SW480 (cell line): ENCODE measurements at regions not wholly inside any gene's neighbourhood (a gene's known extent, or its start where the extent isn't known, plus 50 kb on each side); places are given as distances from the start of the nearest gene placed in this dataset.
"Not testable (repeated sequence)": the region's sequence is repeated elsewhere in the genome, so short reads cannot be mapped to it uniquely, and the experiment has no call there.

Source experiments
- DNase-seq: peaks from one replicate; pipeline ENCODE4 v3.0.0-alpha.2; 2016; ENCODE audit warnings: low spot score

- DNase-seq: no peak
These were observed 236.6 kb upstream of the GPR149 start for GRCh38 chr3:154666542-154666941.

DNA sequence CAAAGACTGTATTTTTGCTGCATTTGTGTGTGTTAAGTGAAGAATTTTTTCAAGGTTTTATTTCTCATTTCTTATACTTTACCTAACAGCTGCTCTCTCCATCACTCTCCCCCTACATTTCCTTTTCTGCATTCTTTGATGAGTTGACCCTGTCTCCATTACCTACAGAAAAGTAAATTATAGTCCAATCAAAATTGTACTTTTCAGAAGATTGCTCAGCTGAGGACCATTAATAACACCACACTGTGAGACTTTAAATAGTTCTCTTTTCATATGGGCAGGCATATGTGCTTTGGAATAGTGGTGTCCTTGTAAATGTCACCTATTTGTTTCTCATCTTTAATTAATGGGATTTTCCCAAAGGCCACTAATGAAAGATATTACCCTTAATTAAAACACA is 234.7 kb upstream of the GPR149 start:
- DNase-seq: no peak

DNA sequence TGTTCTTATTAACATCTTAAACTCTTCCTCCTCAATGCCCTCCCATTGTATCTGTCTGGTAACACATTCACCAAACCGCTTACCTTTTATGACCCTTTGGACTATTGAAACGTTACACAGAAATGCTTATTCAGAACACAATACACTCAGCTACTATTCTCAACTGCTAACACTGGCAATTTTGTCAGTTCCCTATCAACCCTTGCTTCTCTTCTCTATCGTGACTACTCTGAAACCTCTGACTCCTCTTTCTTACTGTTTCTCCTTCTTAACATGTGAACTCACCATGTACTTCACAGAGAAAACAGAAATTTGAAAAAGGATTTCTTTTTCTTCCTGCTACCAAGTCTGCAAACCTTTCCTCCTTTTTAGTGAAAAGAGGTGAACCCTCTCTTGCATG is 232.9 kb upstream of the GPR149 start:
- DNase-seq: no peak

DNA sequence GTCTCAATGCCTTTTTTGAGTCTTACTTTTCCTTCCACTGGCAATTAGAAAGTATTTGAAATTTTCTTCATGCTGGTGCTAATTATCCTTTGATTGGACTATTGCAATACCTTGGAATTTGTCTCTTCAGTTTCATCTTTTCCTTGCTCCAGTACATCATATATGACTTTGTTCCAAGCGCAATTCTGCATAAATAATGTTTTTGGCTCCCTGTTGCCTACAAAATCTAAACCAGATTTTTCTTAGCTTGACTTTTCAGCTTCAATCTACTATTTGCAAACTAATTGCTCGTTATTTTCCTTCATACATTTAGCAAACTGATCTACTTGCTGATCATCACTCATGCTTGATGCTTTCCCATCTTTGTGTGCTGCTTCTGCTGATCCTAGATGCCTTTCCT is 230.8 kb upstream of the GPR149 start:
- no peak for DNase-seq

- no peak for DNase-seq
These were observed 228.0 kb upstream of the GPR149 start for GRCh38 chr3:154658000-154658399.

DNA sequence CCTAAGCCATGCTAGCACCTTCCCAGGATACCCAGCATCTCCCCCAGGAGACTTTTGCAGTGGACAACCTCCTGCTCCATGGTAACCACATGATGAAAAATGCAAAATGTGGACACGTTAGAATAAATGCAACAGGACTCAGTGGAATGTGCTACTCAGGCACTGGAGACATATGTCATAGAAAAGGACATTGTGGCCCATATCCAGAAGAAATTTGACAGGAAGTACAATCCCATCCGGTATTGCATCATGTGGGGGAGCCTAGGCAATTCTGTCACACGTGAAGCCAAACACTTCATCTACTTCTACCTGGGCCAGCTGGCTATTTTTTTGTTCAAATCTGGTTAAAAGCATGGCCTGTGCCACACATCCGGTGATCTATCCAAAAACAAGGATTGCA is 227.2 kb upstream of the GPR149 start:
- DNase-seq: no peak

DNA sequence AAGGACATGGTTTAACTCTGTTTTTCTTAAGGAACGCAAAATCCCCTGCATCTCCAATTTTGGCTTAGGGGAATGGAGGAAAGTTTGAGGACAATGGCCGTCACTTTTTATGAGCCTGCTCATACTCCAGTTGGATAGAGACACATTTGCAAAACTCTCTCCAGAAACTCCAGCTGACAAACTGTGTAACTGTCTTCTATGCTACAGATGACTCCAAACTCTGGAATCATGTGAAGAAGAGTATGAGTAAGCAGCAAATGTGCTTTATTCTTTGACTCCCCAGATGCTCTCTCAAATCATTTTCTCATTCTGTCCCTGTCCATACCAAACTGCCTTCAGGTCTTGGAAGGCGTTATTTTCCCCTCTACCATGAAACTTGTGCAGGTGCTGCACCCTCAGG is 226.5 kb upstream of the GPR149 start:
- no peak for DNase-seq

DNA sequence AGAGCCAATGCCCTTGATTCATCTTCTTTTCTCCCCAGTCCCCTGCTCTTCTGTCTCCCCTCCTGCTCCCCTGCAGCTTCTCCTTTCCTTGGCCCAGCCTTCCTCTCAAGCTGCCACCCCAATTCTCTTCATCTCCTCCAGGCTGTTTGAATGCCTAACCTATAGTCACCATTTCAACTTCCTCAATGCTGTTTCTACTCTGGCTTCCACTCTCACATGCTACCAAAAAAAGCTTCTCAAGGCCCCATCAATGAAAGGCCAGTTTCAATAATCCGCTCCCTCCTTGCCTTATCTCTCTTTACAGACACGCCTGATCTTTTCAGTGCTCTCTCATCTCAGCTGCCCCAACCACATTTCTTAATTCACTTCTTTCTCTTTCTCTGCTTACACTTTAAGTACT is 212.2 kb upstream of the GPR149 start:
- DNase-seq: no peak

DNA sequence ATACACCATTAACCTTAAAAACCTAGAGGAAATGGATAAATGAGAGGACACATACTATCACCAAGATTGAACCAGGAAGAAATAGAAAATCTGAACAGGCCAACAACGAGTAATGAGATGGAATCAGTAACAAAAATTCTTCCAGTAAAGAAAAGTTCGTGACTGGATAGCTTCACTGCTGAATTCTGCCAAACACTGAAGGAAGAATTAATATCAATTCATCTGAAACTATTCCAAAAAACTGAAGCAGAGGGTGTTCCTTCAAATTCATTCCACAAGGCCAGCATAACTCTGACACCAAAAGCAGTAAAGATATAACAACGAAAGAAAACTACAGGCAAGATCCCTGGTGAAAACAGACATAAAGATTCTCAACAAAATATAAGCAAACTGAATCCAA is 195.8 kb upstream of the GPR149 start:
- DNase-seq: no peak

GRCh38 chr3:154619621-154620020 is 189.6 kb upstream of the GPR149 start:
- DNase-seq: not testable (repeated sequence)

GRCh38 chr3:154616298-154616697 is 186.3 kb upstream of the GPR149 start:
- DNase-seq: no peak

- no peak for DNase-seq
These were observed 185.5 kb upstream of the GPR149 start for GRCh38 chr3:154615471-154615870.

DNA sequence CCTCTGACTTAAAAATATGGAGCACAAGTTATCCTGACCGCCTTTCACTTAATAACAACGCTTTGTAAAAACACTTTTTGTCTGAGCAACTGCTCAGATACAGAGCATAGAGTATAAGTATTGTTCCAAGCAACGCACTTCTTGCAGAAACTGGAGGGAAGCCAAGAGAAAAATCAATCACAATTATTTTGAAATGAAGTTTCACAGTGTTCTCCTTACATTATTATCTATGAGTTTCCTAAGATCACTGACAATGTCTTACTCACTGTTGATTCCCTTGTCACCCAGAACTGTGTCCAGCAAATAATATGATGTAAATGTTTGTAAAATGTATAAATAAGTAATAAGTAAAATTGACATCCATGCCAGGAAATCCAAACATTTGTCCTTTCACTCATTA is 184.6 kb upstream of the GPR149 start:
- DNase-seq: no peak

GRCh38 chr3:154614078-154614477 is 184.1 kb upstream of the GPR149 start:
- DNase-seq: no peak

- no peak for DNase-seq
These were observed 172.3 kb upstream of the GPR149 start for GRCh38 chr3:154602241-154602640.

DNA sequence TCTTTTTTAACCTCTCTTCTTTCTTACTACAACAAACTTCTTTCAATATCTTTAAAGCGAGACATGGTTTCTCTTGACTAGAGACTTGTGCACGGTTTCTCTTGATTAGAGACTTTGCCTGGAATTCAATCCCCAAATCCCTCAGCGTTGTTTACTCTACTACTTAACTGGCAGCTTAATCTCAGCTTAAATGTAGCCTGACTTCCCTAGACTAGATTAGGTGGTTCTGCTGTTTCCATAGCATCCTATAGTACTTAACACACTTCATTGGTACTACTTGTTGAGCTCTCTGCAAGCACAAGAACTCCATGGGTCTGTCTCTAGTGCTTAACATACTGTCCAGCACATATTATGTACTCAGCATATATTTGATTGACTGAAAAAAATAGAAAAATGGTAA is 168.2 kb upstream of the GPR149 start:
- DNase-seq: no peak

GRCh38 chr3:154590675-154591384 is 160.8 kb upstream of the GPR149 start:
- no peak for DNase-seq

DNA sequence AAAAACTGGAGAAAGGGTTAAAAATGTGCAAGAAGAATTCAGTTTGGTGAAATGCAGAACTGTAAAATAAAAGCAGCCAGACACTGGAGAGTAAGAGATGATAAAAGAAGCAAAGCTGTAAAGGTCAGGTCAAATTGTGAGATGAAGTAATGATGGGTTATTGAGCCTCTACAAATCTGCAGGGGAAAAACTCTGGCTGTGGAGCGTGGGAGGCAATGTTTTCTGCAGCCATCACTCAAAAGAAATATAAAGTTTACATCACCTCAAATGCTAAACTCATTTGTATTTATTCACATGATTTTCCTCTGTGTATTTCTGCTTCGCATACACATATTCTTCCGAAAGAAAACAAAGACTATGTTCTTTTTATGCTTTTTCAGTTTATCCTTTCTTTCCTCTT is 158.8 kb upstream of the GPR149 start:
- DNase-seq: no peak

DNA sequence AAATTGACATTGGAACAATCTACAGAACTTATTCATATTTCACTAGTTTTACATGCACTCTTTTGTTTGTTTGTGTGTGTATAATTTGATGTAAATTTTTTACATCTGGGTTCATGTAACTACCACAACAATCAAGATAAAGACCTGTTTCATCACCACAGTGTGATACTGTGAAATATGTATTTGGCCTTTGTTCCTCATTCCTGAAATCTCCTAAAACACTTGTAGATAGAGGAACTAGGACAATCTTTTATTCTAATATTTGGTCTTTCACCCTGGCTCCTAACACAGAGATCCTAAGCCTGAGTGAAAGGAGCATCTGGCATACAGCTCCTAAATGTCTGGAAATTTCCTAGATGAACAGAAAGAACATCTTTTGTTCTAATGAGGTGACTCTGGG is 155.0 kb upstream of the GPR149 start:
- DNase-seq: no peak

- no peak for DNase-seq
These were observed 154.1 kb upstream of the GPR149 start for GRCh38 chr3:154584041-154584440.

DNA sequence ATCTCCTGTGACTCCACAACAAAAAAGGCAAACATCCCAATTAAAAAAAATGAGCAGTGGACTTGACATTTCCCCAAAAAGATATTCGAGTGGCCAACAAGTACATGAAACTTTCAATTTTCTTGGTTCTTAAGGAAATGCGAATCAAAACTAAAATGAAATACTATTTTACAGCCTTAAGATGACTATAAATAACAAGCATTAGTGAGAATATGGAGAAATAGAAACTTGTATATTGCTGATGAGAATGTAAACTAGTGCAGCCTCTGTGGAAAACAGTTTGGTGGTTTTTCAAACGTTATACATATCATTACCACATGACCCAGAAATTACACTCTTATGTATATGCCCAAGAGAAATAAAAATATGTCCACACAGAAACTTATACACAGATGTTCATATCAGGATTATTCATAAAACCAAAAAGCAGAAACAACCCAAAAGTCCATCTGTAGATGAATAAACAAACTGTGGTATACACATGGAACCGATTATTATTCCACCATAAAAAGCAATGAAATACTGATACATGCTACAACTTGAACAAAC is 153.2 kb upstream of the GPR149 start:
- DNase-seq: no peak

- DNase-seq: no peak
These were observed 152.5 kb upstream of the GPR149 start for GRCh38 chr3:154582501-154582900.

- DNase-seq: no peak
These were observed 141.7 kb upstream of the GPR149 start for GRCh38 chr3:154571553-154572226.

- no peak for DNase-seq
These were observed 138.1 kb upstream of the GPR149 start for GRCh38 chr3:154568064-154568463.
